H1 (cell line): ENCODE measurements at regions not wholly inside any gene's neighbourhood (a gene's known extent, or its start where the extent isn't known, plus 50 kb on each side); places are given as distances from the start of the nearest gene placed in this dataset.

Experiments used
- CTCF ChIA-PET: fragments of 300-600 bp; sonication (Branson Sonifier 250); formaldehyde crosslinking; loops from one replicate; lab custom pipeline; 2021; ENCODE audit not compliant: partially characterized antibody; lab: Charles Lee
- POLR2A ChIA-PET: fragments of 300-600 bp; sonication (Branson Sonifier 250); formaldehyde crosslinking; loops from one replicate; lab custom pipeline; 2021; ENCODE audit warnings: inconsistent platforms; ENCODE audit not compliant: partially characterized antibody; lab: Charles Lee
- DNase-seq, 2 experiments: peaks; one replicate each; pipeline versions ENCODE4 v3.0.0 to v3.0.0-alpha.2; 2010 to 2022; ENCODE audit warnings: low spot score in 2 of 2, low read depth in 1 of 2, mixed read lengths in 1 of 2
- FAIRE-seq: peaks from 2 replicates; lab custom pipeline; 2011; peaks lifted over from hg19 to GRCh38; lab: Jason Lieb, UNC
- H2AFZ ChIP-seq: 2 replicates; pipeline ENCODE4 v1.8.1; 2012; ENCODE audit warnings: low read length, inconsistent platforms
- H2AK5ac ChIP-seq: 2 replicates; pipeline ENCODE4 v1.6.1; 2013; ENCODE audit warnings: low read depth, low read length
- H2BK120ac ChIP-seq: replicated peaks from 2 replicates; pipeline ENCODE3; 2013; ENCODE audit warnings: low read depth, low read length, inconsistent platforms
- H2BK12ac ChIP-seq: 2 replicates; pipeline ENCODE4 v1.6.1; 2013; ENCODE audit warnings: low read depth, low read length
- H2BK15ac ChIP-seq: 2 replicates; pipeline ENCODE4 v1.6.1; 2013; ENCODE audit warnings: low read length
- H2BK20ac ChIP-seq: 2 replicates; pipeline ENCODE4 v1.6.1; 2013; ENCODE audit warnings: low read length
- H2BK5ac ChIP-seq: 2 replicates; pipeline ENCODE4 v1.6.1; 2013; ENCODE audit warnings: low read depth, low read length
- H3K14ac ChIP-seq: 2 replicates; pipeline ENCODE4 v1.6.1; 2013; ENCODE audit warnings: inconsistent platforms; ENCODE audit not compliant: insufficient read length
- H3K18ac ChIP-seq: 2 replicates; pipeline ENCODE4 v1.6.1; 2013; ENCODE audit warnings: low read length; ENCODE audit errors: extremely low read depth
- H3K23ac ChIP-seq: 2 replicates; pipeline ENCODE4 v1.6.1; 2013; ENCODE audit warnings: inconsistent platforms; ENCODE audit not compliant: insufficient read length
- H3K23me2 ChIP-seq: 2 replicates; pipeline ENCODE4 v1.6.1; 2013; ENCODE audit warnings: low read depth, low read length
- H3K27ac ChIP-seq: 2 replicates; pipeline ENCODE4 v1.6.1; 2011; ENCODE audit warnings: low read depth, low read length, inconsistent platforms
- H3K27me3 ChIP-seq, 4 experiments: replicated peaks in 1 of 4; 1 replicate in 1 of 4; 2 replicates in 3 of 4; pipeline versions ENCODE4 v1.6.1 to v1.8.1; 2011 to 2013; ENCODE audit warnings: low read length in 3 of 4, mild to moderate bottlenecking in 3 of 4, inconsistent platforms in 2 of 4, mixed read lengths in 2 of 4, moderate library complexity in 1 of 4; ENCODE audit not compliant: control insufficient read depth in 3 of 4, insufficient read depth in 3 of 4; ENCODE audit errors: extremely low read depth in 1 of 4
- H3K36me3 ChIP-seq, 4 experiments: 2 replicates each; pipeline versions ENCODE4 v1.6.1 to v1.8.1; 2011 to 2013; ENCODE audit warnings: mild to moderate bottlenecking in 4 of 4, low read length in 3 of 4, moderate library complexity in 2 of 4, control low read depth in 1 of 4, inconsistent platforms in 1 of 4; ENCODE audit not compliant: insufficient read depth in 4 of 4, control insufficient read depth in 2 of 4
- H3K4ac ChIP-seq: replicated peaks from 2 replicates; pipeline ENCODE3; 2013; ENCODE audit warnings: low read length, low read depth, mixed read lengths, inconsistent platforms; ENCODE audit not compliant: insufficient read length
- H3K4me1 ChIP-seq, 4 experiments: replicated peaks in 1 of 4; 1 replicate in 1 of 4; 2 replicates in 3 of 4; pipeline versions ENCODE4 v1.6.1 to v1.8.1; 2011 to 2013; ENCODE audit warnings: low read length in 3 of 4, inconsistent platforms in 2 of 4, mixed read lengths in 1 of 4; ENCODE audit not compliant: insufficient read depth in 4 of 4, control insufficient read depth in 3 of 4
- H3K4me2 ChIP-seq, 2 experiments: 2 replicates each; pipeline versions ENCODE4 v1.6.1 to v1.8.1; 2011 to 2013; ENCODE audit warnings: low read depth in 2 of 2, low read length in 2 of 2, control low read depth in 1 of 2, inconsistent platforms in 1 of 2, mild to moderate bottlenecking in 1 of 2; ENCODE audit not compliant: insufficient read depth in 1 of 2
- H3K4me3 ChIP-seq, 4 experiments: fragments of 200-600, 300-600 bp in 1 of 4; sonication (generic), shearing (Covaris generic), sonication (Bioruptor Twin) in 1 of 4; 2 replicates each; pipeline versions ENCODE4 v1.5.1 to v1.8.1; 2011 to 2016; ENCODE audit warnings: low read length in 4 of 4, low read depth in 3 of 4, control low read depth in 2 of 4, inconsistent platforms in 2 of 4, mild to moderate bottlenecking in 2 of 4, mixed read lengths in 1 of 4, moderate library complexity in 1 of 4; ENCODE audit not compliant: insufficient read depth in 2 of 4; ENCODE audit errors: extremely low read depth in 1 of 4
- H3K56ac ChIP-seq: replicated peaks from 2 replicates; pipeline ENCODE3; 2013; ENCODE audit warnings: low read depth, mild to moderate bottlenecking, mixed read lengths, low read length, inconsistent platforms; ENCODE audit not compliant: insufficient read length
- H3K79me1 ChIP-seq: 2 replicates; pipeline ENCODE4 v1.6.1; 2013; ENCODE audit warnings: low read depth, low read length, control low read depth
- H3K79me2 ChIP-seq, 2 experiments: 2 replicates each; pipeline versions ENCODE4 v1.6.1 to v1.8.1; 2012 to 2013; ENCODE audit warnings: low read length in 2 of 2, mild to moderate bottlenecking in 2 of 2, inconsistent platforms in 1 of 2; ENCODE audit not compliant: insufficient read depth in 2 of 2, control insufficient read depth in 1 of 2
- H3K9ac ChIP-seq, 4 experiments: replicated peaks in 1 of 4; 1 replicate in 1 of 4; 2 replicates in 3 of 4; pipeline versions ENCODE4 v1.6.1 to v1.8.1; 2011 to 2013; ENCODE audit warnings: low read depth in 3 of 4, low read length in 3 of 4, control low read depth in 2 of 4, mild to moderate bottlenecking in 2 of 4, moderate library complexity in 2 of 4, inconsistent platforms in 1 of 4; ENCODE audit errors: extremely low read depth in 1 of 4
- H3K9me3 ChIP-seq, 2 experiments: 2 replicates each; pipeline versions ENCODE4 v1.6.1 to v1.8.1; 2012 to 2013; ENCODE audit warnings: mild to moderate bottlenecking in 2 of 2, moderate library complexity in 2 of 2, control low read depth in 1 of 2, inconsistent platforms in 1 of 2, low read depth in 1 of 2, low read length in 1 of 2, mixed read lengths in 1 of 2; ENCODE audit not compliant: insufficient read depth in 2 of 2
- H4K20me1 ChIP-seq, 2 experiments: replicated peaks in 1 of 2; 2 replicates each; pipeline versions ENCODE3 to v1.8.1; 2011 to 2013; ENCODE audit warnings: inconsistent platforms in 2 of 2, low read length in 2 of 2, mild to moderate bottlenecking in 1 of 2; ENCODE audit not compliant: insufficient read depth in 2 of 2, control insufficient read depth in 1 of 2
- H4K5ac ChIP-seq: 2 replicates; pipeline ENCODE4 v1.6.1; 2013; ENCODE audit warnings: low read length, low read depth, mixed read lengths, inconsistent platforms; ENCODE audit not compliant: insufficient read length
- H4K8ac ChIP-seq: 2 replicates; pipeline ENCODE4 v1.8.0; 2013; ENCODE audit warnings: mild to moderate bottlenecking, moderate library complexity, low read length, inconsistent platforms; ENCODE audit not compliant: insufficient read depth; ENCODE audit errors: extremely low read depth
- H4K91ac ChIP-seq: replicated peaks from 2 replicates; pipeline ENCODE3; 2013; ENCODE audit warnings: low read length, mixed read lengths, inconsistent platforms; ENCODE audit not compliant: insufficient read length
- CHD1 ChIP-seq: IDR thresholded peaks from 2 replicates; pipeline ENCODE4 v1.6.1; 2012; ENCODE audit warnings: low read depth, low read length, improper control_type of control experiment
- GABPA ChIP-seq: IDR thresholded peaks from 2 replicates; pipeline ENCODE4 v1.6.1; 2011; ENCODE audit warnings: mild to moderate bottlenecking, low read length, moderate library complexity, borderline replicate concordance; ENCODE audit not compliant: insufficient read depth
- RNF2 ChIP-seq: fragments of 200-900, 300-1000 bp; sonication (generic); IDR thresholded peaks from 2 replicates; pipeline ENCODE4 v1.7.1; 2016; ENCODE audit warnings: borderline replicate concordance, low read depth, mild to moderate bottlenecking, antibody characterized with exemption, low read length; ENCODE audit not compliant: poor library complexity, severe bottlenecking; ENCODE audit errors: missing control alignments
- WGBS, 2 experiments: shearing (Covaris generic) in 1 of 2; methylation state at CpG; one replicate each; pipeline versions ENCODE4 v1.1.6 to v1.1.7; 2013 to 2015; ENCODE audit warnings: low lambda C conversion rate in 2 of 2, mixed read lengths in 2 of 2, inconsistent platforms in 1 of 2, low coverage in 1 of 2, missing lambda C conversion rate in 1 of 2; ENCODE audit not compliant: insufficient replicate concordance in 2 of 2, insufficient coverage in 1 of 2, insufficient read length in 1 of 2; ENCODE audit errors: extremely low coverage in 1 of 2, missing lambda C conversion rate in 1 of 2; 5-methylcytosine and 5-hydroxymethylcytosine counted together

DNA sequence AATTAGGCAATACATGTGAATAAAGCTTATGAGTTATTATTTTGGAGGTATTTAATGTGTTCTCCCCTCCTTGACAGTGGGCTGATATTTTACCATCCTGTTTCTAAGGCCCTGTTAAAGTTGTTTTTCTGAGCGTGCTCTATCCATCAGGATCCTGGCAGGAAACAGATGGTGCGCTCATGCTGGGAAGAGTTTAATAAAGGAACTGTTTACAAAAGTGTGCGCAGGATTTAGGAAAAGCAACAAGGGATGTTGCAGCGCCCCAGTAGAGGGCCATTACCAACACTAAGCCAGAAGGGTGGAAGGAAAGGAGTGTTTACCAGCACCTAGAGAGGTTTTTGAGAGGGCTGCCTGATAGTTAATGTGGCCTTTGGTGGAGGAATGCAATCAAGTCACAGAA lies 374.5 kb downstream of the KCNRG start:
- Histone ChIP-seq H4K8ac (no peak overlapping the region), H2BK15ac (no peak overlapping the region), H3K4me1 (peaks cover 3 to 14% (median 11%) of the 10 kb centered on the region in 4 experiments; a peak in 6 of 7 replicates), H3K36me3 (no peaks in the 10 kb centered on the region), H3K9ac (no peak overlapping the region), H3K56ac (no peak overlapping the region), H4K91ac (no peak overlapping the region), H3K23ac (no peak overlapping the region), H3K27me3 (no peaks in the 10 kb centered on the region), H3K23me2 (no peaks in the 10 kb centered on the region), H2BK5ac (no peak overlapping the region), H3K4me2 (no peak overlapping the region; a peak in 1 of 4 replicates), H3K9me3 (no peaks in the 10 kb centered on the region), H2BK20ac (no peak overlapping the region), H4K20me1 (no peaks in the 10 kb centered on the region), H2AFZ (no peak overlapping the region), H2AK5ac (no peak overlapping the region), H3K4me3 (no peak overlapping the region), H3K27ac (no peak overlapping the region), H4K5ac (no peak overlapping the region), H3K18ac (no peak overlapping the region), H3K79me1 (no peaks in the 10 kb centered on the region), H3K79me2 (no peaks in the 10 kb centered on the region), H3K14ac (no peak overlapping the region), H3K4ac (no peak overlapping the region), H2BK120ac (no peak overlapping the region), H2BK12ac (no peak overlapping the region)
- TF ChIP-seq CHD1 = no peak
- TF ChIP-seq GABPA = no peak
- no peak for TF ChIP-seq RNF2
- DNase-seq (no peak), FAIRE-seq (no peak)
- POLR2A ChIA-PET = no interaction called here
- WGBS, 2 experiments = 75% methylated on average over 4 of the region's 4 CpGs; no CpG with 5 or more reads in 1 of the 2 experiments
- CTCF ChIA-PET = interaction anchor here (0.6 to 4.0 kb wide), 3 partner anchors 13 to 523 kb away, joined by 3 to 31 read pairs (median 3); no protein-coding TSS in a partner anchor
